ENCODE measurements at regions not wholly inside any gene's neighbourhood (a gene's known extent, or its start where the extent isn't known, plus 50 kb on each side); places are given as distances from the start of the nearest gene placed in this dataset.

DNA sequence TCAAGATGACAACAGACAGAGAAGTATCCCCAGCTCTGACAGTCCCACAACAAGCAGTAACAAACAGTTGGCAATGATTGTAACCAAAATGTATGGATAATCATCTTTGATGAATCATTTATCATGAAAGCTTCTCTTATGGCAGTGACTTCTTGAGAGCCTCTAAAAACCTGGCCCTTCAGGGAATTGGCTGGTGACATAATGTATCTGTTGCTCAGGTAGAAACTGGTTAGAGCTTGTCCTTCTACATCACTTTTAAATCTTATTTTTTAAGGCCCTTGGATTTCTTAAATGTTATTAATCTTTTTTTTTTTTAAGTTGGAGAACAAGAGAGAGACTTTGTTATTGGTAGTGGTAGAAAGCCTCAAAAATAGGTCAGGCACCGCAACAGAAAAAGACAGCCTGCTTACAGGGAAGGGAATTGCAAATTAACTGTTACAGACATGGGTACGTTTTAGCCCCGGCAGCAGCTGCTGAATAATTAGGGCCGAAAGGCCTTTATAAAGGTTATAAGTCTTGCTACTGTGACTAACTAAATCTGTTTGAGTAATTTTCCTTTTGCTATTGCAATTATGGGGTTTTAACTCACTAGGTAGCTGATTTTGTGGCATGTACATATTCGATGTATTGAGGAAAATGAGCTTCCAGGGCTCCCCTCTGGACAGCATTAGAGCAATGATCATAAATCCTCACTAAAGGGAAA is 207.7 kb upstream of the LRRC4C start:
- TF ChIP-seq POLR2A (IDR thresholded peaks at IDR 0.05; ENCODE audit: low read depth) (no peak), POLR2AphosphoS5 (IDR thresholded peaks at IDR 0.05) (no peak)
- Histone ChIP-seq H3K36me3 (no peaks in the 10 kb centered on the region), H3K27ac (replicated peaks in 1 of 4) (no peak overlapping the region), H3K4me3 (no peak overlapping the region), H3K27me3 (no peaks in the 10 kb centered on the region), H3K4me1 (no peaks in the 10 kb centered on the region), H3K9me3 (no peaks in the 10 kb centered on the region)
- intact Hi-C loops (cut with DNase I), result no loop called here
- 69% methylated on average over 5 of the region's 5 CpGs for WGBS
- DNase-seq (ENCODE audit: extremely low spot score), result no peak

DNA sequence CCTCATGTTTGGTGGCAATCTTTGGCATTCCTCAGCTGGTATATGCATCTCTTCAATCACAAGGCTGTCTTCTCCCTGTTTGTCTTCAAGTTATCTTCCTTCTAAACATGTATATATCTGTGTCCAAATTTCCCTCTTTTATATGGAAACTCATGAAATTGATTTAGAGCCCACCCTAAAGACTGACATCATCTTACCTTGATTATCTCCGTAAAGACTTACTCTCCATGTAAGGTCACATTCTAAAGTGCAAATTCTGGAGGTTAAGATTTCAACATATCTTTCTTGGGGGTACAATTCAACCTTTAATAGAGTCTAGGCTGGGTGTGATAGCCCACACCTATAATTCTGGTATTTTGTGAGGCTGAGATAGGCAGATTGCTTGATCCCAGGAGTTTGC is 215.8 kb upstream of the LRRC4C start:
- Histone ChIP-seq H3K4me3 (no peak overlapping the region), H3K9me3 (no peaks in the 10 kb centered on the region), H3K36me3 (no peaks in the 10 kb centered on the region), H3K27ac (replicated peaks in 1 of 4) (no peak overlapping the region), H3K27me3 (no peaks in the 10 kb centered on the region), H3K4me1 (no peaks in the 10 kb centered on the region)
- WGBS, result 87% methylated on average over 1 of the region's 1 CpG
- no peak for DNase-seq (ENCODE audit: extremely low spot score)
- TF ChIP-seq POLR2AphosphoS5 (IDR thresholded peaks at IDR 0.05) (no peak), EP300 (IDR thresholded peaks at IDR 0.05) (no peak), POLR2A (IDR thresholded peaks at IDR 0.05; ENCODE audit: low read depth) (no peak)
- TF ChIP-seq, protein P1, sequence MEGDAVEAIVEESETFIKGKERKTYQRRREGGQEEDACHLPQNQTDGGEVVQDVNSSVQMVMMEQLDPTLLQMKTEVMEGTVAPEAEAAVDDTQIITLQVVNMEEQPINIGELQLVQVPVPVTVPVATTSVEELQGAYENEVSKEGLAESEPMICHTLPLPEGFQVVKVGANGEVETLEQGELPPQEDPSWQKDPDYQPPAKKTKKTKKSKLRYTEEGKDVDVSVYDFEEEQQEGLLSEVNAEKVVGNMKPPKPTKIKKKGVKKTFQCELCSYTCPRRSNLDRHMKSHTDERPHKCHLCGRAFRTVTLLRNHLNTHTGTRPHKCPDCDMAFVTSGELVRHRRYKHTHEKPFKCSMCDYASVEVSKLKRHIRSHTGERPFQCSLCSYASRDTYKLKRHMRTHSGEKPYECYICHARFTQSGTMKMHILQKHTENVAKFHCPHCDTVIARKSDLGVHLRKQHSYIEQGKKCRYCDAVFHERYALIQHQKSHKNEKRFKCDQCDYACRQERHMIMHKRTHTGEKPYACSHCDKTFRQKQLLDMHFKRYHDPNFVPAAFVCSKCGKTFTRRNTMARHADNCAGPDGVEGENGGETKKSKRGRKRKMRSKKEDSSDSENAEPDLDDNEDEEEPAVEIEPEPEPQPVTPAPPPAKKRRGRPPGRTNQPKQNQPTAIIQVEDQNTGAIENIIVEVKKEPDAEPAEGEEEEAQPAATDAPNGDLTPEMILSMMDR (IDR thresholded peaks at IDR 0.05), result no peak
- intact Hi-C loops (cut with DNase I), result no loop called here

DNA sequence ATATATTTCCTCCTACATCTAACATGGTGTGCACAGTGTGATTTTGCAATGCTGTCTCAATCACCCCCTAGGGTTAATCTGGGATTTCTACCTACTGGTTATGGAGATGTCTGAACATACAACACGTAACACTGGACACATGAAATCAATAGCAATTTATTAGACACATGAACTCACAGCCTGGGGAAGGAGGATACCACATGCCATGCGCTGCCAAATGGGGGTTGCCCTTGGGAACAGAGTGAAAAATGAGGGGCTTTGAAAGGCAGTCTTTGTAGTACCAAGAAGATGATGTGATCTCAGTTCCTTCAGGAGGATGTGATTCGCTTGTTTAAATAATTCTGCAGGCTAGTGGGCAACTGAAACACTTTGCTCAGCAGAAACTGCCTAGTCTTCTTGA is 253.6 kb upstream of the LRRC4C start:
- Histone ChIP-seq H3K27ac (replicated peaks in 1 of 4) (no peak overlapping the region), H3K27me3 (no peaks in the 10 kb centered on the region), H3K36me3 (no peaks in the 10 kb centered on the region), H3K4me1 (no peaks in the 10 kb centered on the region), H3K9me3 (no peaks in the 10 kb centered on the region), H3K4me3 (no peak overlapping the region)
- TF ChIP-seq EP300 (IDR thresholded peaks at IDR 0.05) (no peak), POLR2A (IDR thresholded peaks at IDR 0.05; ENCODE audit: low read depth) (no peak), POLR2AphosphoS5 (IDR thresholded peaks at IDR 0.05) (no peak)
- TF ChIP-seq, protein P1 (IDR thresholded peaks at IDR 0.05), result no peak
- intact Hi-C loops (cut with DNase I), result no loop called here
- WGBS, result 71% methylated on average over 3 of the region's 3 CpGs
- no peak for DNase-seq (ENCODE audit: extremely low spot score)

DNA sequence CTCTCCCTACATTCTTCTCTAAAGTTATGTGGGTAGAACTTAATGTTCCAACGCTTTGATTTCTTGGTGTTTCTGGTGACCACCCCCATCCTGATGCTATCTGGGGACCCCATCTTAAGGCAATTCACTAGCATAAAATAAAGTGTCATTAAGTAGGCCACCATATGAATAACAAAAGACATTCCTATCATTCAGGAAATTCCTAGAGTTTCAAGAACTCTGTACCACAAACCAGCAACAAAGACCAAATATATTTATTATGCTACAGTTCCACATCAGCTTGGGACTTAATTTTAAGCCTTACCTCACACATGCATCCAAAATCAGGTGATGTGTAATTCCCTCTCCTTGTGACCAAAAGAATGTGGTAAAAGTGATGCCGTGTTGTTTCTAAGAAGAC is 254.6 kb upstream of the LRRC4C start:
- no peak for DNase-seq (ENCODE audit: extremely low spot score)
- Histone ChIP-seq H3K4me3 (no peak overlapping the region), H3K36me3 (no peaks in the 10 kb centered on the region), H3K4me1 (no peaks in the 10 kb centered on the region), H3K27ac (replicated peaks in 1 of 4) (no peak overlapping the region), H3K27me3 (no peaks in the 10 kb centered on the region), H3K9me3 (no peaks in the 10 kb centered on the region)
- intact Hi-C loops (cut with DNase I), result no loop called here
- TF ChIP-seq POLR2A (IDR thresholded peaks at IDR 0.05; ENCODE audit: low read depth) (no peak), EP300 (IDR thresholded peaks at IDR 0.05) (no peak), POLR2AphosphoS5 (IDR thresholded peaks at IDR 0.05) (no peak)
- TF ChIP-seq, protein P1 (IDR thresholded peaks at IDR 0.05), result no peak
- 90% methylated on average over 2 of the region's 2 CpGs for WGBS

DNA sequence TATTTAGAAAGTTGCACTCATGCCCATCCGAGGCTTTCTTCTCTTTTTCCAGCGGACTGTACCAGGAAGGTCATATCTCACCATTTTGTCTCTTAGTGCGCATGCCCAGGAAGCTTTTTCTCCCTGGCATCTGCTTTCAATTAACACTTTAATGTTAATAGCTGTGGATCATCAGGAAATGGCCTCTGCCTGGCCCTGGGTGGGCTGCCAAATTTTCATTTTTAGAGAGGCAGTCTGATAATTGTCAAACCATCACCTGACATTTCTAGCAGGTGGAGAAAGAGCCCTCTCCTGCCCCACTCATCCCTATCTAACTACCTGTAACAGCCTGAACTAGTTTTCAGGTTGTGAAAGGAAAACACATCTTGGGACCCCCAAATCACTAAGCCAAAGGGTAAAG is 257.4 kb upstream of the LRRC4C start:
- H3K4me3 ChIP-seq, result no peak overlapping the region
- TF ChIP-seq, protein P1 (IDR thresholded peaks at IDR 0.05), result no peak
- TF ChIP-seq POLR2A (IDR thresholded peaks at IDR 0.05; ENCODE audit: low read depth) (no peak), EP300 (IDR thresholded peaks at IDR 0.05) (no peak), POLR2AphosphoS5 (IDR thresholded peaks at IDR 0.05) (no peak)
- H3K9me3 ChIP-seq, result no peaks in the 10 kb centered on the region
- intact Hi-C loops (cut with DNase I), result no loop called here
- DNase-seq (ENCODE audit: extremely low spot score), result no peak
- no peaks in the 10 kb centered on the region for H3K4me1 ChIP-seq
- H3K27ac ChIP-seq (replicated peaks in 1 of 4), result no peak overlapping the region
- H3K36me3 ChIP-seq, result no peaks in the 10 kb centered on the region
- WGBS, result 67% methylated on average over 3 of the region's 3 CpGs
- no peaks in the 10 kb centered on the region for H3K27me3 ChIP-seq

Data from esophagus muscularis mucosa (tissue), 4 donors.